Stimulated activated effector memory CD8-positive, alpha-beta T cell treated with anti-CD3 and anti-CD28 coated beads, Interleukin-12 subunit alpha, Interleukin-12 subunit beta, amount 100 ng/mL, for 72 hours (primary cell): ENCODE measurements at regions not wholly inside any gene's neighbourhood (a gene's known extent, or its start where the extent isn't known, plus 50 kb on each side); places are given as distances from the start of the nearest gene placed in this dataset.
"Not testable (repeated sequence)": the region's sequence is repeated elsewhere in the genome, so short reads cannot be mapped to it uniquely, and the experiment has no call there.

Source experiments
- ATAC-seq: fragments of 150-1000 bp; cut with Tn5 transposase; 2 replicates; pipeline ENCODE4 v1.10.0; 2021
- DNase-seq, 2 donors: peaks; one replicate each; pipeline ENCODE4 v3.0.0; 2021 to 2022; ENCODE audit warnings: low spot score in 2 of 2
- H3K27ac Mint-ChIP-seq: one replicate; pipeline ENCODE4 v1.8.0; 2022; ENCODE audit warnings: mild to moderate bottlenecking, mixed read lengths
- H3K36me3 Mint-ChIP-seq: one replicate; pipeline ENCODE4 v1.8.0; 2022; ENCODE audit warnings: mild to moderate bottlenecking, mixed read lengths
- H3K4me1 Mint-ChIP-seq: one replicate; pipeline ENCODE4 v1.8.0; 2022; ENCODE audit warnings: mixed read lengths
- H3K4me3 Mint-ChIP-seq: one replicate; pipeline ENCODE4 v1.8.0; 2022; ENCODE audit warnings: mild to moderate bottlenecking, mixed read lengths
- H3K9me3 Mint-ChIP-seq: one replicate; pipeline ENCODE4 v1.8.0; 2022; ENCODE audit warnings: mixed read lengths

DNA sequence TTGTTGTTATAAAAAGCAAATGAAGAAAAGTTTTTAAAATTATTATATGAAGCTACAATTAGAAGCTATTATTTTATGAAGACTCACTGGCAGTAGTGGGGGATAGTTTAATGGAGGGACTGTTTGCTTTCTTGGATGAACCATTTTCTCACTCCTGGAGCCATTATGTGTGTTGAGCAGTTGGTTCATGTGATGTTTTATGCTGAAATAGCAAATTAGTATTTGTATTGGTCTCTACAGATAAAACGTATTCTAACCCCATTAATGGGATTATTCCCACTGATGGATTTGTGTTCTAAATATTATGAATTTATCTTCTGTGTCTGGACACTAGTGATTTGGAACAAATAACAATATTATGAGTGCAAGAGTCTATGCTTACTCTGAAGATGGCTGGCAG lies 507.5 kb upstream of the FSHR start:
- ATAC-seq (no peak), DNase-seq (no peak)
- peaks cover 18% of the 10 kb centered on the region for H3K9me3 Mint-ChIP-seq
- H3K4me1 Mint-ChIP-seq = no peaks in the 10 kb centered on the region
- no peak overlapping the region for H3K4me3 Mint-ChIP-seq
- no peaks in the 10 kb centered on the region for H3K36me3 Mint-ChIP-seq
- no peak overlapping the region for H3K27ac Mint-ChIP-seq

DNA sequence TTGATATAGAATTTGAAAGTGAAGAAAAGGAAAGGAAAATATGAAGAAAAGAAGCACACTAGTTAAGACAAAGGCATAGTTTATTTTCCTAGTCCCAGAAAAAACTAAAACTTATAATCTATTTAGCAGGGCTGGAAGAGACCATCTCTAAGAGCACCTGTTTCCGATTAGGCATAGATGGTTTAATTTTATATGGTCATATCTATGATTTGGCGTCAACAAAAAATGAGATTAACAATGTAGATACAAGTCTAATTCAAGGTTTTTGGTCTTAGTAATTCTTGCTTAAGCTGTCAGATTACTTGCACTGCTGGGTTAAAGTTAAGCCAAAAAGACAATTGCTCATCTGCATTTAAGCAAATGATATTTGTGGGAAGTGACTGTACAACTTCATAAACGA lies 502.5 kb upstream of the FSHR start:
- Mint-ChIP-seq H3K36me3 (no peaks in the 10 kb centered on the region), H3K4me3 (no peak overlapping the region), H3K9me3 (peaks cover 12% of the 10 kb centered on the region), H3K4me1 (no peaks in the 10 kb centered on the region), H3K27ac (no peak overlapping the region)
- DNase-seq (no peak), ATAC-seq (no peak)

DNA sequence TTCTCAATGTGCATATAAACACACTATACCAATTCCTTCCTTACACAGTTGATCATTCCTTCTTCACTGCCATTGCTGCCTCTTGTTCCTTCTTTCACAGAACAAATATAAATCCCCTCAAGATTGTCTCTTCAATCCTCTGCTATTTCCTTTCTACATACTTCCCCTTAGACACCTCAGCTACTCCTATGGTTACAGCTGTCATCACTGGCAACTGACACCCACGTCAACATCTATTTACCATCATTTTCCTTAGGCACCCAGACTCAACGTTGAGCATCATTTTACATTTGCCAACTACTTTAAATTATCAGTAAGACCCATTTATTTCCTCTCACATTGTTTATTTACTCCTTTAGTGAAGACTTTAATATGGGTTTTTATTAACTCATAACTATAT lies 488.8 kb upstream of the FSHR start:
- H3K27ac Mint-ChIP-seq = no peak overlapping the region
- no peak for DNase-seq
- peaks cover 17% of the 10 kb centered on the region for H3K9me3 Mint-ChIP-seq
- no peak for ATAC-seq
- no peaks in the 10 kb centered on the region for H3K36me3 Mint-ChIP-seq
- no peak overlapping the region for H3K4me3 Mint-ChIP-seq
- no peaks in the 10 kb centered on the region for H3K4me1 Mint-ChIP-seq

DNA sequence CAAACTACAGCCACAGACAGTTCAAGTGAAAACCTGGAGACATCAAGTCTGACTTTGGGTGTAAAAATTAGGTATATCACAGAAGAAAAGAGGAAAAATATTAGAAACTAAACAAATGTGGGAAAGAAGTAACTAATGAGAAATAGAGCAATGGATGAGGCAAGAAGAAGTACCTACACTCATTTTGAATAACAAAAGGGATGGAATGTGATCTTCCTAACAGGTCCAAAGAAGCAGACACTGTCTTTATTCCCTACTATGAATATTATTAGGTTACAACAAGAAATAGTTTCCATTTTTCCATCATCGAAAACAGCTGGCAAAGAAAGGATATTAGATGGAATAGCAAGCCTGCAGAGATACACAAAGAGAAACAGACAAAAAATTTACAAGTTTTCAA lies 486.3 kb upstream of the FSHR start:
- no peak overlapping the region for H3K27ac Mint-ChIP-seq
- H3K36me3 Mint-ChIP-seq = no peaks in the 10 kb centered on the region
- no peak for ATAC-seq
- no peak for DNase-seq
- H3K4me1 Mint-ChIP-seq = no peaks in the 10 kb centered on the region
- no peak overlapping the region for H3K4me3 Mint-ChIP-seq
- H3K9me3 Mint-ChIP-seq = peaks cover 21% of the 10 kb centered on the region

DNA sequence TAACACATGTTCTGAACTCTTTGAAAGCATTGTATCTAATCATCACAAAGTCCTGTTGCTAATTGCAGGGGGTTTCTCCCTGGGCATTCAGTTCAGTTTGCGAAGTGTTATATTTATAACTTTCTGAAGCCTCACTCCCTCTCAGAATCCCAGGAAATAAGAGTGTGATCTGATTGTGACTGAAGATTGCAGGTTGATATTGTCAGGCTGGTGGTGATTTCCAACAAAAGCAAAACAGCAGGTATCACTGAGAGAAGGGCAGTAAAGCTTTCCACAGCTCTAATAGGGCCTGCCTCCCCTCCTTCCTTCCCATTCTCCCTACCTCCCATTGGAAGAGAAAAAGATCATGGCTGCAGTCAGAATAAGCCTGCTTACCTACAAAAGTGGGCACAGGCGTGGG lies 466.7 kb upstream of the FSHR start:
- DNase-seq = no peak
- ATAC-seq = no peak
- no peak overlapping the region for H3K27ac Mint-ChIP-seq
- no peaks in the 10 kb centered on the region for H3K36me3 Mint-ChIP-seq
- H3K4me1 Mint-ChIP-seq = no peaks in the 10 kb centered on the region
- no peak overlapping the region for H3K4me3 Mint-ChIP-seq
- H3K9me3 Mint-ChIP-seq = peaks cover 8% of the 10 kb centered on the region

DNA sequence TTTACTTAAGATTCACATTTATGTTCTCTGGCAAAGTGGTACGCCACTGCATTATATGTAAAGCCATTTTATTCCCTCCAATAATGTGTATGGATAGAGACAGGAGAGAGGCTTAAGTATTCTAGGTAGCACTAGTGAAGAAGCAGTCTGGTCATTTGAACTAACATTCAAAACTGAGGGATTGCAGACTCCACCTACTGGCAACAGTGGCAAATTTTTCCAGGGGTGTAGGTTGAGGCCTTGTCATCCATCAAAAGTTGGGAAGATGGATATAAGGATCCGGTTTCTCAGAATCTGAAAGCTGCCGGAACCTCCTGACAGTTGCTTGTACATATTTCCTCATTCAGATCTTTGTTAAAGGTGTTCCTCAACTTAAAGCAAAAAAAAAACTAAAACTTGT lies 465.5 kb upstream of the FSHR start:
- Mint-ChIP-seq H3K9me3 (peaks cover 8% of the 10 kb centered on the region), H3K4me3 (no peak overlapping the region), H3K36me3 (no peaks in the 10 kb centered on the region), H3K27ac (no peak overlapping the region), H3K4me1 (no peaks in the 10 kb centered on the region)
- DNase-seq (no peak), ATAC-seq (no peak)

DNA sequence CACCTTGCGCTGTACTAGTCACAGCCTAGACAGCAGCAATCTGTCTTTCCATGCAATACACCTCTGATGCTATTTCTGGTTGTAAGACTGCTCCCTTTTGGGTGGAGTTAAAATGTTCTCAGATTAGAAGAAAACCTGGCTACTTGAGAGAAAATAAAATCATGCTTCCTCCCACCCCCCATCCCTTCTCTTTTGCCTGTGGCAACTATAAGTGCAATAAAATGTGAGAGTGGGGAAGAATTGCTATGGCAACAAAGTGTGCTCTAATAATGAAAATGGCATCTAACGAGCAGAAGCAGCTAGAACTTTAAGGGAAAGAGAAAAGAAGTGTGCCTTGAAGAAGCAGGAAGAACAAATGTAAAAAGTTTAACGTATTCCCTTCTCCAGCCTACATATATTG lies 464.2 kb upstream of the FSHR start:
- peaks cover 14% of the 10 kb centered on the region for H3K9me3 Mint-ChIP-seq
- H3K4me3 Mint-ChIP-seq = no peak overlapping the region
- no peaks in the 10 kb centered on the region for H3K4me1 Mint-ChIP-seq
- H3K36me3 Mint-ChIP-seq = no peaks in the 10 kb centered on the region
- ATAC-seq = no peak
- H3K27ac Mint-ChIP-seq = no peak overlapping the region
- no peak for DNase-seq

DNA sequence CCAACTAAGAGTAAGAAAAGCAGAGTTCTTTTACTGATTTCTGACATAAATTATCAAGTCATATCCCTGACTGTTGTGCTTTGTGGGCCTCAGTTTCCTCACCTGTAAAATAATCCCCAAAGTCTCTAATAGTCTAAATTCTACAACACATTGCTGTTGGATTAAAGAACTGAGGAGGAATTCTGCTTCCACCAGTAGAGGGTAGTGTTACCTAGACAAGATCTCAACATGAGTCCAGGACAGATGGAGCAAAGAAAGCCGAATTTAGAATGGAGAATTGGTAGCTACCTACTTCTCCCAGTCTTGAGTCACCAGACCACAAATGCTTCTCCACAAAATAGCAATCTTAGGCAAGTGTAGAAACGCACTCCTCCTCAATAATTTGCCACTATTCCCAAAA lies 462.5 kb upstream of the FSHR start:
- H3K9me3 Mint-ChIP-seq = peaks cover 16% of the 10 kb centered on the region
- DNase-seq (no peak), ATAC-seq (no peak)
- H3K4me1 Mint-ChIP-seq = no peaks in the 10 kb centered on the region
- no peak overlapping the region for H3K27ac Mint-ChIP-seq
- H3K36me3 Mint-ChIP-seq = no peaks in the 10 kb centered on the region
- no peak overlapping the region for H3K4me3 Mint-ChIP-seq

DNA sequence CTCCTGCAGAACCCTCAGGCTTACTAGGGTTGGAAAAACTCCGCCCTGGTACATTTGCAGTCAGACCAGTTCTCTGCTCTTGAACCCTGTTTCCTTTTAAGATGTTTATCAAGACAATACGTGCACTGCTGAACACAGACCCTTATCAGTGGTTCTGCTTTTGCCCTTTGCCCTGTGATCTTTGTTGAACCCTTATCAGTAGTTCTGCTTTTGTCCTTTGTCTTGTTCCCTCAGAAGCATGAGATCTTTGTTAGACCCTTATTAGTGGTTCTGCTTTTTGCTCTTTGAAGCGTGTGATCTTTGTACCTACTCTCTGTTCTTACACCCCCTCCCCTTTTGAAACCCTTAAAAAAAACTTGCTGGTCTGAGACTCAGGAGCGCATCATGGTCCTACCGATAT lies 457.5 kb upstream of the FSHR start:
- H3K36me3 Mint-ChIP-seq, H3K27ac Mint-ChIP-seq, H3K4me3 Mint-ChIP-seq, H3K4me1 Mint-ChIP-seq, ATAC-seq, DNase-seq: not testable (repeated sequence)
- H3K9me3 Mint-ChIP-seq = peaks cover 15% of the 10 kb centered on the region

DNA sequence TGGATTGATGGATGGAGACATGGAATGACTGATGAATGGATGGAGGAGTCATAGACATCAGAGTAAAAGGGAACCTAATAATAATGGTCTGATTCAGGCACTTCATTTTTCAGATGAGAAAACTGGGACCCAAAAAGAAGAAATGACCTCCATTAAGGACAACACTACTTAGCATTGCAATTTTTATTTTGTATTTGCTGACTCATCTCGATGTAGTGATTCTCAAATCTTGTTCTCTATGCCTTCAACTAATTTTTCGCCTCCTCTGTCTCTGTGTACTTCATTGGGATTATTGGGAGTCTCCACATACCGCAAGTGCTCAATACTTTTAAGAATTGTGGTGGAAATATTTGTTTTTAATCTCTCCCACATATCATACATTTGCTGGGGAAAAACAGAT lies 446.2 kb upstream of the FSHR start:
- H3K4me3 Mint-ChIP-seq = no peak overlapping the region
- ATAC-seq = no peak
- peaks cover 5% of the 10 kb centered on the region for H3K36me3 Mint-ChIP-seq
- H3K27ac Mint-ChIP-seq = no peak overlapping the region
- no peaks in the 10 kb centered on the region for H3K4me1 Mint-ChIP-seq
- peaks cover 20% of the 10 kb centered on the region for H3K9me3 Mint-ChIP-seq
- DNase-seq = no peak

DNA sequence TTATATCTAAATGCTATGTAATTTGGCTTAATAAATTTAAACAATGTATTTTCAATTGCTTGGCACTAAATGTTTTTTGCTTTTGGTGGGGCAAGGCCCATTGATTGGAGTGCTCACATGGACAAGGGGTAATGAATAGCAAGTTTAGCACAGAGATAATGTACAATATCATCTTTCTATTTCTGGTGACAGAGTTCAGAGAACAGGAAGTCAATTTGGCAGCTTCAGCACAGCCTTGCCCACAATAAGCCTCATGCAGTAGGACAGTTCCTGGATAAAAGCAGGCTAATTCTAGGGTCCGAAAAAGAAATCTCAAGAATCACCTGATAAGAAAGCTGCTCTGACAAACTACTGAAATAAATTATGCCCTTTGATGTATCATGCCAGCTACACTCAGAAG lies 443.9 kb upstream of the FSHR start:
- DNase-seq (no peak), ATAC-seq (no peak)
- H3K4me3 Mint-ChIP-seq = no peak overlapping the region
- no peaks in the 10 kb centered on the region for H3K4me1 Mint-ChIP-seq
- peaks cover 19% of the 10 kb centered on the region for H3K9me3 Mint-ChIP-seq
- no peak overlapping the region for H3K27ac Mint-ChIP-seq
- H3K36me3 Mint-ChIP-seq = peaks cover 5% of the 10 kb centered on the region

DNA sequence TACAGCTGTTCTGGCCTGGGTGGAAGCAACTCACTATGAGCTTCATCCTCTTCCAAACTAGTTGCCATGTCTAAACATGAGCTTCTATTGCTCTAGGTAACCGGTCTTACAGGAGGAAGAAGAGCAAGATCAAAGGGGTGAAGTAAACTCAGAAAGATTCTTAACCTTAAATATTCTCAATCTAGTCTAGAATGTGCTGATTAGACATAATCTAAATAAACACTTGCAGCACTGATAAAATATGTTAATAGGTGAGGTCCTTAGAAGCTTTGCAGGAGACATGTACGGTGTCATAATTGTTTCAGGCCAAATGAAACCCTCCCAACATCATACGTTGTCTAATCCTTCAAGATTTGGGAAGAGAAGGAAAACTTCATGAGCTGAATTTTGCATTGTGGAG lies 431.6 kb upstream of the FSHR start:
- Mint-ChIP-seq H3K4me3 (no peak overlapping the region), H3K4me1 (no peaks in the 10 kb centered on the region), H3K27ac (no peak overlapping the region), H3K9me3 (peaks cover 10% of the 10 kb centered on the region), H3K36me3 (no peaks in the 10 kb centered on the region)
- no peak for ATAC-seq
- DNase-seq = no peak

DNA sequence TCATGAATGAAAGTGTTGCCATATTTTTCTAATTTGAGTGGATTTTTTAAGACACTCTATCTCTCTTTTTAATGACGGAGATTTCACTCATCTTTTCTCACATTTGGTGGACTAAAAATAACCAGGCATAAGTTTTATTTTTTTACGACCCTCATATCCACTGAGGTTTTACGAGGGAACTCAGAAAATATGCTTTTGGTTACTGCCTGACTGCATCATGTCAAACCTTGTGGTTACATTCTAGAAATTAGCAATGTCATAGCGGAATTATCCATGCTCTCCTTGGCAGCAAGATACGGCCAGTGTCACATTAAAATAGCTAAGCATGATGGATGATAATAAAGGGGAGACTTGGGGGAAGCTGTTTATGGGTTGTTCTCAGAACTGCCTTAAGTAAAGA lies 428.6 kb upstream of the FSHR start:
- Mint-ChIP-seq H3K9me3 (peaks cover 16% of the 10 kb centered on the region), H3K4me1 (no peaks in the 10 kb centered on the region), H3K27ac (no peak overlapping the region), H3K36me3 (no peaks in the 10 kb centered on the region), H3K4me3 (no peak overlapping the region)
- ATAC-seq = no peak
- DNase-seq = no peak

DNA sequence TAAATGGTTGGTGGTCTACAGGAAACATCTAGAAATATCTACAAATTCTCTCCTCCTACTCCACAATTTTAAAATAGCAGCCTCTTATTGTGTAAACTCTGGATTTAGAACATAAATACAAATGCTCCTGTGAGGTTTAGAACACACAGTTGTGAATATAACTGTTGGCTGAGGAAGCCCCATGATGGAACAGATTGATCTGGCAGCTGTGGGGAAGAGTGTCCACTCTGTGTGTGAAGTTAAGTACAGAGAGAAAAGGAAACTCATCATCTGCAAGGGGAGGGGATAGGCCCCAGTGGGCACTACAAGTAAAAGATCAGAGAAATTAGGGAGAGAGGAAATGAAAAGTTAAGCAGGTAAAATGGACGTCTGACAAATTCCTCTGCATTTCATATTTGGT lies 422.7 kb upstream of the FSHR start:
- Mint-ChIP-seq H3K9me3 (peaks cover 20% of the 10 kb centered on the region), H3K4me1 (no peaks in the 10 kb centered on the region), H3K36me3 (no peaks in the 10 kb centered on the region), H3K27ac (no peak overlapping the region), H3K4me3 (no peak overlapping the region)
- ATAC-seq (no peak), DNase-seq (no peak)

DNA sequence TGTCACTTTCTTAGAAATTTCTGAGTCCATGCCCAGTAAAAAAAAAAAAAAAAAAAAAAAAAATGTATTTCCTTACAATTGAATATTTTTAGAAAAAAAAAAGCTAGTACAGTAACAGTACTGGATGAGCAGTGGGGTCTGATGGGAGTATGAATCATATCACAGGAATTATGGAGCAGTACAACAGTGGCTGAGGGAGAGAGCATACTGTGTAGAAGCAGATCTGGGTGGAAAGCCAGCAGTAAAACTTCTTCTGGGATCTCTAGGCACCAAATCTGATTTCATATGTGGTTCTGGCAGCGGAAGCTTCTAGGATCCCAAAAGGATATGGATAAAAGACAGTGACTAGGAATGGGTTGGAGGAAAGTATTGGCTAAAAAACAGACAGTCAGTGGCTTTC lies 414.9 kb upstream of the FSHR start:
- peaks cover 21% of the 10 kb centered on the region for H3K9me3 Mint-ChIP-seq
- H3K27ac Mint-ChIP-seq = no peak overlapping the region
- H3K36me3 Mint-ChIP-seq = no peaks in the 10 kb centered on the region
- ATAC-seq (no peak), DNase-seq (no peak)
- H3K4me1 Mint-ChIP-seq = no peaks in the 10 kb centered on the region
- no peak overlapping the region for H3K4me3 Mint-ChIP-seq

DNA sequence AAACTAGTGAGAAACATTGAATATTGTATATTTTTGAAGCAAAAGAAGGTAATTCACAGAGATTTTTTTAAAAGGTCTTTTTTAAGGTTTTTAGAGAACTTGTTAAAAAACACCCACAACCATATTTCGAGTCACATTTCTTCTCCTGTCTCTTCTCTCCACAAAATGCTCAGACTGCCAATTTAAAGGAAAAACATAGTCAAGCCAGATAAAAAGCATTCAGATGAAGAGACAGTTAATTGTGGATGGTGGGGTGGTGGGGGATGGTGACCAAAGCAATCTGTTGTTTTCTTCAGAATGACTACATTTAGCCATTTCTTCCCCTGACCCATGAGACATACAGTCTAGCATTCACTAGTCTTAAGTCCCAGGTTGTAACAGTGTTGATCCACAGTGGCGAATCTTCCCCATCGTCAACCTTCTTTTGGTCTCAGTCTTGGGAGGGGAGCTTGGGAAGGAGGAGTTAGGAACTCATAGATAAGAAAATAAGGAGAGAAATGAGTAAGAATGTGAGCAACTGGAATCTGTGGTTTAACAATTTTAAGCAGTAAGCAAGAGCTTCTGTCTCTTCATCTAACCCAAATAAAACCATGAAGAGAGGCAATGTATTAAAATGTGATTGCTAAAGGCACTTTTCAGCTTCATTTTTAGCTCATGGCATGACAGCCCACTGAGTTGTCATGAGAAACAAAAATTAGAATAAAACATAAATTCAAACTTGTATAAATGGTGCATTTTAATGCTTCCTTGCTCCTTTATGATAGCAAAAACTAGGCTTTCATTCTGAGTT lies 413.7 kb upstream of the FSHR start:
- no peak for ATAC-seq
- H3K36me3 Mint-ChIP-seq = no peaks in the 10 kb centered on the region
- DNase-seq = no peak
- H3K4me1 Mint-ChIP-seq = no peaks in the 10 kb centered on the region
- peaks cover 16% of the 10 kb centered on the region for H3K9me3 Mint-ChIP-seq
- no peak overlapping the region for H3K4me3 Mint-ChIP-seq
- H3K27ac Mint-ChIP-seq = no peak overlapping the region

DNA sequence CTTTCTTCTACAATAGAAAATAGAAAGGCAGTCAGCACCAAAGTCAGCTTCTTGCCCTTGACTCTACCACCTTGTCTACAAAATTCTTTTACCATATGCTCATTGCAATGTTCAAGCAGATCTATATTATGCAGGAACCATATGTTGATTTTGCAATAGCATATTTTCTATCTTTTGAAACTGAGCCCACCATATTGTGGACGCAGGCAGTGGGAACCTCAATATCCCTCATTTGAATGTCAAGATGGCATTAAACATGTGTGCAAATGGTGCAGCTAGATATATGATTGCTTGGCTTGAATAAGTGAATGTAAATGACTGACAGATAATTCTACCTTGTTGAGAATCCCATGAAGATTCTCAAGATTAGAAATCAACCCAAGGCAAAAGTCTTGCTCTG lies 412.7 kb upstream of the FSHR start:
- Mint-ChIP-seq H3K36me3 (no peaks in the 10 kb centered on the region), H3K4me1 (no peaks in the 10 kb centered on the region), H3K9me3 (peaks cover 18% of the 10 kb centered on the region), H3K4me3 (no peak overlapping the region), H3K27ac (no peak overlapping the region)
- no peak for DNase-seq
- no peak for ATAC-seq
